NCI-H2227 (cell line): ENCODE measurements at regions not wholly inside any gene's neighbourhood (a gene's known extent, or its start where the extent isn't known, plus 50 kb on each side); places are given as distances from the start of the nearest gene placed in this dataset.

Source experiments
- DNase-seq: peaks from one replicate; lab custom pipeline; 2025; ENCODE audit not compliant: unreplicated experiment; lab: John Stamatoyannopoulos, UW

DNA sequence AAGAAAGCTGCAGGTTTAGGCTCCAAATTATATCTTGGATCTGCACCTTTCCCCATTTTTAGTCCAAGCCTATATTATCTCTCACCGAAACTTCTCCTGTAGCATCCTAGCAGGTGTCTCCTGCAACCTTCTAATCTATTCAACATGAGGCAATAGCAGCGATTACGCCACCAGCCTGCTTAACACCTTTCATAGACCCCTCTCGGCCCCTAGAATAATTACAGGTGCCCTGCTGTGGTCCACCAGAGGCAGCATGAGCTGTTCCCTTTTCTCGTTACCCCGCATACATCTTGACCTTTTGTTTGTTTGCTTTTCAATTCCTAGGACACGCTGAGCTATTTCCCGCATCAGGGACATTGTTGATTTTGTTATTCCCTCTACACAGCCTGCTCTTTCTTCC, 361.9 kb downstream of the CYRIA start:
- peak; percentile 58 for DNase-seq

DNA sequence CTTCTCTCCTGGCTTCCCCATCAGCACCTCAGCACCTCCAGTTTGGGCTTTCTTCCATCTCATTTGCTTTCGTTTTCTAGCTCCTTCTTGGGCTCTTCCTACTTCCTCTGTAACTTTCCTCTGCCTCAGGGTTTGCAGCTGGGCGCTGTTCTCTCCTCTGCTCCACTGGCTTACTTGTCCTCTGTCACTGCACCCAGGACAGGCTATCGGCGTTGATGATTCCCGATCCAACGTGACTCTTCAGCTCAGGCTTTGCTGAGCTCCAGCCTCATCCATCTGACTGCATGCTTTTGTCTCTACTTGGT, 362.4 kb downstream of the CYRIA start:
- DNase-seq: peak; percentile 34

DNA sequence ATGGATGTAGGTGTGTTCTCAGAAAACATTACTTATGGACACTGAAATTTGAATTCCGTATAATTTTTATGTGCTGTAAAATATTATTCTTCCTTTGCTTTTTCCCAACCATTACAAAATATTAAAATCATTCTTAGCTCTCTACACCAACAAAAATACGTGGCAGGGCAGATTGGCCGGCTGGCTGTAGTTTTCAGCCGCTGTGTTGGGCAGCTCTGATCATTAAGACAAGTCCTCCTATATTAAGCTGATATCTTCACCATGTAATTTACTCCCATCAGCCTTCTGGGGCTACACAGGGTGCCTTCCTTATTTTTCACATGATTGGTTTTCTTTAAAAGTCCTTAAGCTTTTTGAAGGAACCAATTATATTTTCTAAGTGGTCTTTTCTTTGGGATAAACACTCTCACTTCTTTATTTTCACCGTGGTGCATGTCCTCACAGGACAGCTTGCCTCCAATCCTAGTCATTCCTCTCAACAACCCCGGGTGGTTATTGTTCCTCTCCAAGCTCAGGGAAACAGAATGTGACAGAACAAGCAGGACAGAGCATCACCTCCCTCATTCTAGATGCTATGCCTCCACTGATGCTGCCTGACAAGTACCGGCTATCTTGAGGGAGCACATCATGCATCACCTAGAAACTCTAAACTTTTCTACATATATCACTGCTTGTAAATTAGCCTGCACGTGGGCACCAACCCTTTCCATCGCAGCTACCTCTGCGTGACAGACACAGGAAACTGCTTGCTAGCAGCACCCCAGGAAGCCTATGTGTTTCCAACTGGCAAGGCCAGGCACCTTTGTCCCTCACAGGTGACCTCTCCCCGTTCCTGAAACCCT, 362.3 kb downstream of the MYCN start:
- DNase-seq: peak; percentile 86

DNA sequence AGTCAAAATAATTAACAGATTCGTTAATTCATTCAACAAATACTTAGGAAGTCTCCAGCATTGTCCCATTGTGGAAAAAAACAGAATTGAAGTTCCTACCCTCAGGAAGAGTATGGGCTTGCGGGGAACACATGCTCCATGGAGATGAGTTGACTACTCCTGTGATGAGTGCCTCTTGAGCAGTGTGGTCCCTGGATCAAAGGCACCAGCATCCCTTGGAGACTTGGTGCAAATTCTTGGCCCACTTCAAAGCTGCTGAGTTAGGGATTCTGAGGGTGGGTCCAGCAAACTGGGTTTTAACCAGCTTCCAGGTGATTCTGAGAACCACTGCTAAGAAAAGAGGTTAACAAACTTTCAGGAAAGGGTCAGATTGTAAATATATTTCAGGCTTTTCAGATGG, 361.6 kb downstream of the MYCN start:
- peak; percentile 48 for DNase-seq

DNA sequence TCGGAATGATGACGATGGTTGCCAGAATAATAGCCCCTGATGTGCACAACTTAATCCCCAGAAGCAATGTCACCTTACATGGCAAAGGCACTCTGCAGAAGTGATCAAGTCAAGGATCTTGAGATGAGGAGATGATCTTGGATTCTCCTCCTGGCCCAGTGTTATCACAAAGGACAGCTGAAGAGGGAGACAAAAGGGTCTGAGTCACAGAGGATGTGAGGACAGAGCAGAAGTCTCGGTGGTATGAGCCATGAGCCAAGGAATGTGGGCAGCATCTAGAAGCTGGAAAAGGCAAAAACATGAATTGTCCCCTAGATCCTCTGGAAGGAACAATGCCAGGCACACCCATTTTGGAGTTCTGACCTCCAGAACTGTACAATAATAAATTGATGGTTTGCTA, 358.5 kb downstream of the MYCN start:
- DNase-seq: no peak

DNA sequence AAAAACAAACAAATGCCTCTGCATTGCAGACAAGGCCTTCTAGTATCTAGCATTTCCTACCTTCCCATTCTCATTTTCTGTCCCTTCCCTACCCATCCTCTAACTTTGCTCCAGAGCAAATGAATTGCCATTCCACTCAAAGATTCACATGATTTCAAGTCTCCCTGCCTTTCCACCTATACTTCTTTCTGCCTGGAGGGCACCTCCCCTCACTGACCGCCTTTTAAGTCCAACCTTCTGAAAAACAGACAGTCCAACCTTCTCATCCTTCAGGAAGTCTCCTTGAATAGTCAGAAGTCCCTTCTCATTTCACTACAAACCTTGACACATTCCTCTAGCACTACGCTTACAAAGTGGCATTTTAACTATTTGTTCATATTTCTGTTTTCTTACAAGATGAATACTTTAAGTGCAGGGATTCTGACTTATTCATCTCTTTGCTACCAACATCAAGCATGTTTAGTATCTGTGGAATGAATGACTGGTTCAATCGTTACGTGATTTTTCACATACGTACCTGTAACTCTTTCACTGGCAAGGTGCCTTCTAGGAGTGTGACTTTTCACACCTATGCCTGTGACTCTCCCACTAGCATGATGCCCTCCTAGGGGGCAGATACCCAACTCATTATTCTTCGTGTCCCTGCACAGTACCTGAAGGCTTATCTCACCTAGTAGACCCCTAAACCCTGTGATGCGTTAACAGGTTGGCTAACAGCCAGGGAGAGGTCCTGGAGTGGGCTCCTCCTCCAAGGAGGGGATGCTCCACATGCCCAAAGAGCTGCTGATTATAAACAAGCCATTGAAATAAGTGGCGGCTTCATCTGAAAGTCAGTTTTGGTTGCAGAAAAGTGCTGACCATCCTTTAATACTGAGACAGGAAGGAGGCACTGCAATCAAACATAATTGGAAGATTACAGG, 356.2 kb downstream of the MYCN start:
- DNase-seq: peak; percentile 89

DNA sequence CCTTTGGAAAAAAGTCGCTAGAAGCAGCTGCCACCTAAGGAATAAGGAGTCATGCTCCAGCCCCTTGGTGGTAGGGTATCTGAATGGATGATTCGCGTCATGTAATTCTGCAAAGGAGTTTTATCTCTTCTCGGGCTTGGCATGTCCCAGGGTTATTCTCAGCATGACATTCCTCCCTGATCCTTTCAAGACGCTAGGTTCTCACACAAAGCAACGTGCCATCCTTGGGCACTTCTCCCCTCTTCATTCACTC, 355.6 kb downstream of the MYCN start:
- no peak for DNase-seq

DNA sequence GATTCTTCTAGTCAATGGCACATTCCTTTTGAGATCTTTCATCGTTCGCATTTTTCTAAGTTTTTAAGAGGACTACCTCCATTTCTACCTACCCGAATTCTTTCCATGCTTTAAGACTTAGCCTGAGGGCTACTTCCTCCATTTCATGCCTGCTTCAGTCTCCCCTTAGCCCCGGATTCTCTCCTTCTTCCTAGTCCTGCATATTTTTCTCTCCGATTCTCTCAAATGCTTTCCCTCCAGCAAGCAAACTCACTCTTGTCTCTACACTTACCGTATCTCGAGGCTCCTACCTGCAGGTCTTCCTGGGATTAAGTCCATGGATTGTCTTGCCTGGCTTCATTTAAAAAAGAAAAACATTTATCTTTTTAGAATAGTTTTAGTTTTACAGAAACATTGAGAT, 354.4 kb downstream of the MYCN start:
- DNase-seq: no peak

DNA sequence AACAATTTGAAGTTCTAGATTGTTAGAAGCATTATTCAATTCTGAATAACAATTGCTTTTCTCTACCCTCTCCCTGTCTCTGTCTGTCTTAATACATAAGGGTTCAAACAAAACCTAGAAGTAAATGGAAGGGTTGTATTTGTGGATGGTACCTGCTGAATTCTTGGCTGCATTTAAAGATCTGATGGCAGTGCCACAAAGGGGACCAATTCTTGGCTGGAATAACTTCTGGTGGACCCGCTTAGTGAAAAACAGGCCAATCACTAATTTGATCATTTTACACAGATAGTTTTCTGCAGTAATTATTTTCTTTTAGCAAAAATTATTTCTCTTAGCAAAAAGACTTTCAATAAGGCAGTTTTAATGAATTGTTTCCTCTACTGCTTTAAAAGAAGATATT, 353.5 kb downstream of the MYCN start:
- no peak for DNase-seq

DNA sequence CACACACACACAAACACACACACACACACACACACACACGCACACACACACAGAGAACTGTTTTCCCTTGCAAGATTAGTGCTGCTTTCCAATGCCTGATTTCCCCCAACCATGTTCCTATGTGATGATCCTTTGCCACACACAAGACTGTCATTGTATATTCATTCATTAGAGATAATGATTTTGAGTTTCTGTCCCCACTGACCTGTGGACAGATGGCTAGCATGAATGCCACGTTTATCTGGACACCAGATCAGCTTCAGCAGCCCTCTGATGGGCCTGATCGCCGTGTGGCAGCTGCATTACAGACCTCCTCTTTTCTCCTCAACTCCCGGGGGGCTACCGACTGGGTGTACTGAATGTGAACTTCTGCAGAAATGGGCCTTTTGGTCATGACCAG, 353.0 kb downstream of the MYCN start:
- DNase-seq: peak; percentile 8

DNA sequence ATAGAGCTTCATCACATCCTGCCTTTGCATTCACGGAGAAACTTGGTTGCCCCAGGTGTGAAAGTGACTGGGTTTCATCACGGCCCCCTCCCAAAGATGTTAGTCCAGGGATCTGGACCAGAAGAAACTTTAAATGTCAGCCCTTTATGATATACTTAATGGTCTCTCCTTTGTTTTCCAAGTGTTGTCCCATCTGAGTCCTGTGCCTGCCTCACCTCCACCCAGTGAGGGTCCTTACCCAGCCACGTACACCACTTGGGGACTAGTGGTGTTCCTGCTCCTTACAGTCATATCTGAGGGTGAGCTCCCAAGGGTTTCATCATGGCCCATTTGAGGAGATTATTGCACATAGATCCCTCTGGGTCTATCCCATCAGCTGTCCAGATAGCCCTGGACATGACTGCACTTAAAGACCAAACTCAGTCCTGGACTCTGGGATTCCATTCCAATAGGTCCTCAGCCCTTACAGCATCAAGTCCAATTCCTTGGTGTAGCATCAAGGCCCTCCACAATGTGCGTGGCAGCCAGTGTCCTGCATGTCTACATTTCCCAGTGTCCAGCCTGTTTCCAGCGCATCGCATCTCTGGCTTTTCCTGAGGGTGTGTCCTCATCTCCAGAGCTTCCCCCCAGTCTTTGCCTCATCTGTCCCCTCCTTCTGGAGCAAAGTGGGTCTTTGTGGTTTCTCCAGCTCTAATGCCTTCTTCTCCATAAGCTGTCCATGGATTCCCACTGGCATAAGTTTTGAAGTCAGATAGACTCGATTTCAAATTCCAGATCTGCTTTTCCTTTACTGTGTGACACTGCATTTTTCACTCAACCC, 351.6 kb downstream of the MYCN start:
- no peak for DNase-seq

DNA sequence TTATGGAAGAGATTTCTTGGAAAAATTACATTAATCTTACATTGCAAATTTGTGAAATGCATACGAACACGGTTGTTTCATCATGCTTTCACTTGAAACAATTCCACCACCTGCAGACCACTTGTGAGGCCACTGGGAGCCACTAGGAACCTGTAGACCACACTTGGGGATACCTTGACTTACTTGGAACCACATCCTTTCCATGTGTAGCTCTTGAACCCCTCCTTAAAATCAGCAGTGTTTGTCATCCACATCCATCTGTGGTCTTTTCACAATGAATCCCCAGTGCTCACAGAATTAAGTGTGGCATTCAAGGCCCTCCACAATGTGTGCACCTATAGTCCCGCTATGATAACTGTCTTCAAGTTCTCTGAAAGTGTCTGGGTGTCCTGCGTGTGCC, 350.9 kb downstream of the MYCN start:
- DNase-seq: no peak

DNA sequence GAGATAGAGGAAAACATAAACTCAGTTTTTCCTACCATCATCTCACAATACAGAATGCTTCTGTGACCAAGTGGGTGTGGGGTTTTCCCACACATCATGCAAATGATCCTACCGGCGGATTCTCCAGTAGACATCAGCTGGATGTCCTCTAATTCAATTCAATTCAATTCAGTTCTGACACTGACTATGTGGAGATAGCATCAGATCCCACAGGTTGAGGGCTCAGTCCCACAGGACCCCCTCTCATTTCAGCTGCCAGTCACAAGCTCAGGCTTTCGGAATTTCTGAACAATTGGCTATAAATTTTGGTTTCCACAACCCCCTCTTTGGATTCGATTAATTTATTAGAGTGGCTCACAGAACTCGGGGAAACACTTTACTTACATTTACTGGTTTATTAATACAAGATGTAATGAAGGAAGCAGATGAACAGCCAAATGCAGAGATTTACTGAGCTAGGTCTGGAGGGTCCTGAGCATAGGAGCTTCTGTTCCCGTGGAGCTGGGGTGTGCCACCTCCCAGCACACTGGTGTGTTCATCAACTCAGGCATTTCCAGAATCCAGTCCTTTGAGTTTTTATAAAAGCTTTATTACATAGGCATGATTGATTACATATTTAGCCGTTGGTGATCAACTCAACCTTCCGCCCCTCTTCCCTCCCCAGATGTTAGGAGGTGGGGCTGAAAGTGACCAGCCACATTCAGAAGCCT, 350.1 kb downstream of the MYCN start:
- no peak for DNase-seq

DNA sequence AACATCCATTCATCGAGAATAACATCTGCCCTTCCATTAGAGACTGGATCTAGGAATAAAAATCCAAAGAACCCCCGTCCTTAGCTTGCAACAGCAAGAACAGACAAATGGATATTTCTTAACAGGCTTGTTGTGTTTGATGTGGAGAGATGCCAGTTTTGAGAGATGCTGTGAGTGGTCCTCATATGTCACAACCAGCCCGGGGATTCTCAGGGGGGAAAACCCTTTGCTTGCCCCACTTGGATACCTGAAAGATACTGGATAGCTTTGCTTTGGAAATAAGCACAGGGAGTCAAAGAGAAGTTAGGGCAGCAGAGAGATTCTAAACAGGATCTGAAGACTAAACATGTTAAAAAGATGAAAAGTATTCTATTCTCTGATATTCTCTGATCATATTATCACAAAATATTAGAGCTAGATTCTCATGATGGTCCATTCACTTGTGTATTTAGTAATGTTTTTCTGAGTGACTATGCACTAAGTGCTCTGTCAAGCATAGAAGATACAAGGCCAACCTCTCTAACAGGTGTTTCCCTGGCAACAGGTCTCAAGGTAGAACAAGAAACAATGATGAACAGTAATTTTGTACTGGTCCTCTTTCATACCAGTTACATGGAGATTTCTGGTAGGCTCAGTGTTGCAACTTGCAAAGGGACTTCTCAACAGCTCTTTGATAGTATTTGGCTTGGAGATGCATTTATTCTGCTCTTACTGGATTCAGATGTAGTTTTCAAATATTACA, 348.2 kb downstream of the MYCN start:
- no peak for DNase-seq

DNA sequence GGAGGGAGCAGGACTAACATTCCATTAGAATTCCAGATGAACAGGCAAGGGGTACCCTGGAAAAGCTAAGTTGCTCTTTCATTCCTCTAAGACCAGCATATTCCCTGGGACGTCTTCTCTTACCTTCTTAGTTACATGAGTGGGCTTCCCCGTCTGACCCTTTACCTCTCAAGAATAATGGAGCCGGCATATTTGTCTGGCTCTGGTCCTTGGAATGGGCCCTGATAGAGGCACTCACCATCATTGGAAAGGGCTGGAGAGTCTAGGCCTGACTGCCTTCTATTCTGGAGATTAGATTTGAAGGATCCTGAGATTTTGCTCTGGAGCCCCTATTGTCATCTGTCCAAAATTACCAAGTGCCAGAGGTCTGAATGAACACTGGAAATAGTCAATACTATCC, 347.5 kb downstream of the MYCN start:
- DNase-seq: no peak

DNA sequence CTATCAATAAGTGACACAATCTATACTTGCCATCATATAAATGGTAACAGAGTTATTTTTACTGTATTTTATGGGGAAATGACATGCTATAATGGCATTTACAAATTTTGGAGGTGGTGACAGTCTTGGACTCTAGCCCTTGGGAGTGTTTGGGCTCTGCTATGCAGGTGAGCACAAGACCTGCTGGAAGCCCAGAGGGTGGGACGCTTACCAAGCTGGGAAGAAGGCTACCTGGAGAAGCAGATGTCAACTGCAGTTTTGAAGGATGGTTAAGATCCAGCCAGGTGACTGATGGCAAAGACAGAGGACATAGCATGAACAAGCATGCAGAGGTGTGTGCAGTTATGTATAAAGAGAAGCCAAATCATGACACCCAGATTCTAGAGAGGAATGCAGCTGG, 346.9 kb downstream of the MYCN start:
- no peak for DNase-seq

DNA sequence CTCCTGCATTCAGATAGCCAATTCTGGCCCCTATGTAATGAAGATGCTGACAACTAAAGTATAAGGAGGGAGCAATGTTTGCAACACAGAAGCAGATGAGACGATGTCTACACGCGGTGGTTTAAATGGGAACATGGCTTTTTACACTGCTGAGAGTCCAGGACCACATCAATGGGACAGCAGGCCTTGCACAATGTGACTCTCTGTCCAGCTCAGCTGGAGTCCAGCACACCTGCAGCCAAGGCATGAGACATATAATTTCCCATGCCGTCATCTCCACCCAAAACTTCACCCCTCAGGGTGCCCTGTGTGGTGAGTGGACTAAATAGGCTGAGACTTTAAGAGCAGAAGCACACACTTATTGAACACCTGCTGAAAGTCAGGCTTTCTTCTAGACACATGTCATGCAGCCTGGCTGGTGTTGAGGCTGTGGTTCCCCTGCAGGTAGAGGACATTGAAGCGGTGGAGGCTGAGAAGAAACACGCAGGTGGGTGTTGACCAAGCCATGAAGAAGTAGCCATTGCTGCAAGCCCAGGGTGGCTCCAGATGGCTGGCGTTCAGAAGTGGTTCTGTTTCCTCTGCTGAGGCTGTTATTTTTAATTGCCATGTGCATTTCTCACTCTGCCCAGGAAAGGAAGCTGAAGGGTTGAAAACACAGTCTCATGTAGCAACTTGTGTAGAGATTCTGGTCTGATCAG, 345.6 kb downstream of the MYCN start:
- peak; percentile 27 for DNase-seq

DNA sequence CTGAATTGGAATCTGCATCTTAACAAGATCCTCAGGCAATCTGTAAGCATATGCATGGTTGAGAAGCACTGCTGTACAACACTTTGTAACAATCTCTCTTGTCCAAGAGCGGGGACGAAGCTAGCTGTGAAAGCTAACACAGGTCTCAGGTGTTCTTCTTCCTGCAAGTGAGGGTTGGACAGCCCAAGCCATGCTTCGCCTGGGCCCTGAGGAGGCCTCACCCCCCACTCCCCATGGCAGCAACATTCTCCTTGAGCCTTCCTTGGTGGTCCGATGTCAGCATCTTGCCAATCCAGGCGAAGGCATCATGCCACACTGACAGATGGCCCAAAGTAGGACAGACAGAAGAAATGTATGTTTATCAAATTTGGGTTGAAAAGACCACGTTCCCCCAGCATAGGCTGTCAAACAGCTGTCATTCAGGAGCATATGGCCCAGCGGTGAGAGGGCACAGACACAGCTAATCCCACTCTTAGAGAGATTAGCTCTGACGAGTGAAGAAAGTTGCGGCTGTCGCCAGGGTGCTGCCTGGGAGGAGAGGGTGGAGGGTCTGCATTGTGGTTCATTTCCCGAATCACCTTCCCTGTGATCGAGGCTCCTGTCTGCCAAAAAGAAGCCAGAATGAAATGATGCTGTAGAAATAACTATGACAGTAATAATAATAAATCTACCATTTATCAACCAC, 344.7 kb downstream of the MYCN start:
- DNase-seq: no peak
